ENCODE measurements at regions not wholly inside any gene's neighbourhood (a gene's known extent, or its start where the extent isn't known, plus 50 kb on each side); places are given as distances from the start of the nearest gene placed in this dataset.

- Histone ChIP-seq H3F3A (ENCODE audit: insufficient read depth, low read length) (no peaks in the 10 kb centered on the region), H3K9me2 (ENCODE audit: low read depth, low read length) (no peaks in the 10 kb centered on the region), H3K27ac (ENCODE audit: low read depth, low read length, poor library complexity, severe bottlenecking) (no peak overlapping the region), H2AFZ (ENCODE audit: low read length) (no peak overlapping the region), H3K9me3 (ENCODE audit: low read length) (no peaks in the 10 kb centered on the region), H3K27me3 (ENCODE audit: insufficient read depth, low read length) (no peaks in the 10 kb centered on the region; the same call in 1 of the 2 replicates), H3K4me3 (ENCODE audit: low read depth, low read length, poor library complexity, severe bottlenecking) (no peak overlapping the region), H3K36me3 (ENCODE audit: insufficient read depth, low read length) (no peaks in the 10 kb centered on the region), H3K9ac (ENCODE audit: low read length) (no peak overlapping the region), H3K4me1 (ENCODE audit: insufficient read depth, low read length, severe bottlenecking) (no peaks in the 10 kb centered on the region), H3K4me2 (ENCODE audit: low read length) (no peak overlapping the region), H3K79me2 (ENCODE audit: insufficient read depth, low read length) (no peaks in the 10 kb centered on the region), H4K20me1 (ENCODE audit: insufficient read depth, low read length) (no peaks in the 10 kb centered on the region)
- no peak for TF ChIP-seq CTCF (IDR thresholded peaks at IDR 0.05; ENCODE audit: low read length)
- no peak for TF ChIP-seq EZH2 (IDR thresholded peaks at IDR 0.05; ENCODE audit: borderline replicate concordance, low read length)
Measured at GRCh38 chr9:16025627-16026026, 472.8 kb downstream of the CCDC171 start.

- no peak overlapping the region for H3K4me2 ChIP-seq (ENCODE audit: low read length)
- H3K27me3 ChIP-seq (ENCODE audit: insufficient read depth, low read length), result no peaks in the 10 kb centered on the region; the same call in 1 of the 2 replicates
- TF ChIP-seq EZH2 (IDR thresholded peaks at IDR 0.05; ENCODE audit: borderline replicate concordance, low read length) (no peak), CTCF (IDR thresholded peaks at IDR 0.05; ENCODE audit: low read length) (no peak)
- H3K9me3 ChIP-seq (ENCODE audit: low read length), result no peaks in the 10 kb centered on the region
- no peak overlapping the region for H3K4me3 ChIP-seq (ENCODE audit: low read depth, low read length, poor library complexity, severe bottlenecking)
- H3K9ac ChIP-seq (ENCODE audit: low read length), result no peak overlapping the region
- no peaks in the 10 kb centered on the region for H3K9me2 ChIP-seq (ENCODE audit: low read depth, low read length)
- H3K79me2 ChIP-seq (ENCODE audit: insufficient read depth, low read length), result no peaks in the 10 kb centered on the region
- H2AFZ ChIP-seq (ENCODE audit: low read length), result no peak overlapping the region
- no peaks in the 10 kb centered on the region for H3K36me3 ChIP-seq (ENCODE audit: insufficient read depth, low read length)
- no peaks in the 10 kb centered on the region for H3F3A ChIP-seq (ENCODE audit: insufficient read depth, low read length)
- H3K4me1 ChIP-seq (ENCODE audit: insufficient read depth, low read length, severe bottlenecking), result no peaks in the 10 kb centered on the region
- H3K27ac ChIP-seq (ENCODE audit: low read depth, low read length, poor library complexity, severe bottlenecking), result no peak overlapping the region
- H4K20me1 ChIP-seq (ENCODE audit: insufficient read depth, low read length), result no peaks in the 10 kb centered on the region
Measured at GRCh38 chr9:16026886-16027285, 474.0 kb downstream of the CCDC171 start.

- H3K79me2 ChIP-seq (ENCODE audit: insufficient read depth, low read length), result no peaks in the 10 kb centered on the region
Measured at GRCh38 chr9:16028548-16028947, 475.7 kb downstream of the CCDC171 start.

More at GRCh38 chr9:16028548-16028947, 475.7 kb downstream of the CCDC171 start:
- H3K27me3 ChIP-seq (ENCODE audit: insufficient read depth, low read length), result no peaks in the 10 kb centered on the region; the same call in 1 of the 2 replicates
- H3K9me3 ChIP-seq (ENCODE audit: low read length), result no peaks in the 10 kb centered on the region
- no peaks in the 10 kb centered on the region for H3K36me3 ChIP-seq (ENCODE audit: insufficient read depth, low read length)
- no peak for TF ChIP-seq CTCF (IDR thresholded peaks at IDR 0.05; ENCODE audit: low read length)
- TF ChIP-seq EZH2 (IDR thresholded peaks at IDR 0.05; ENCODE audit: borderline replicate concordance, low read length), result no peak
- no peak overlapping the region for H3K27ac ChIP-seq (ENCODE audit: low read depth, low read length, poor library complexity, severe bottlenecking)
- H3K4me2 ChIP-seq (ENCODE audit: low read length), result no peak overlapping the region
- no peaks in the 10 kb centered on the region for H3K4me1 ChIP-seq (ENCODE audit: insufficient read depth, low read length, severe bottlenecking)
- H3F3A ChIP-seq (ENCODE audit: insufficient read depth, low read length), result no peaks in the 10 kb centered on the region
- no peak overlapping the region for H2AFZ ChIP-seq (ENCODE audit: low read length)
- H3K9me2 ChIP-seq (ENCODE audit: low read depth, low read length), result no peaks in the 10 kb centered on the region
- H3K9ac ChIP-seq (ENCODE audit: low read length), result no peak overlapping the region
- H4K20me1 ChIP-seq (ENCODE audit: insufficient read depth, low read length), result no peaks in the 10 kb centered on the region
- no peak overlapping the region for H3K4me3 ChIP-seq (ENCODE audit: low read depth, low read length, poor library complexity, severe bottlenecking)

Measured in OCI-LY1 (cell line).